ENCODE measurements at regions not wholly inside any gene's neighbourhood (a gene's known extent, or its start where the extent isn't known, plus 50 kb on each side); places are given as distances from the start of the nearest gene placed in this dataset.

DNA sequence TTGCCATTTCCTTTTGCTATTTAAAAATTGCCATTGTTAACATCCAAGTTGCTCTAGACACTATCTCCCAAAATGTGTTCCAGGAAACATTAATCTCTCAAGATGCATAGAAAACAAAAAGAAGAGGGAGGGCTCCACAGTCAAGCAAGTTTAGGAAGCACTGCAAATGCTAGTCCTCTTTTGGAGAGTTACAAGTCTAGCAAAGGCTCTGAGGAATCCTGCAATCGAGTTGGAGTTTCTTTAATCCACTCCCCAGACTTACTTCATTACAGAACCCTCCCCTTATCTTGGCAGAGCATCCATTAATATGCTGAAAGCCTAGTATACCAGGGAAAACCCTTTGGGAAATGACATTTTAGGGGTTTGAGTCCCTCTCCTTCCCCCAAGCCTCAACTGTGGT, 147.9 kb downstream of the SYF2 start:
- no peak for ATAC-seq
- Mint-ChIP-seq H3K36me3 (no peaks in the 10 kb centered on the region), H3K27me3 (peaks cover 11% of the 10 kb centered on the region), H3K27ac (no peak overlapping the region), H3K9me3 (no peaks in the 10 kb centered on the region), H3K4me1 (peaks cover 6% of the 10 kb centered on the region), H3K4me3 (no peak overlapping the region)

DNA sequence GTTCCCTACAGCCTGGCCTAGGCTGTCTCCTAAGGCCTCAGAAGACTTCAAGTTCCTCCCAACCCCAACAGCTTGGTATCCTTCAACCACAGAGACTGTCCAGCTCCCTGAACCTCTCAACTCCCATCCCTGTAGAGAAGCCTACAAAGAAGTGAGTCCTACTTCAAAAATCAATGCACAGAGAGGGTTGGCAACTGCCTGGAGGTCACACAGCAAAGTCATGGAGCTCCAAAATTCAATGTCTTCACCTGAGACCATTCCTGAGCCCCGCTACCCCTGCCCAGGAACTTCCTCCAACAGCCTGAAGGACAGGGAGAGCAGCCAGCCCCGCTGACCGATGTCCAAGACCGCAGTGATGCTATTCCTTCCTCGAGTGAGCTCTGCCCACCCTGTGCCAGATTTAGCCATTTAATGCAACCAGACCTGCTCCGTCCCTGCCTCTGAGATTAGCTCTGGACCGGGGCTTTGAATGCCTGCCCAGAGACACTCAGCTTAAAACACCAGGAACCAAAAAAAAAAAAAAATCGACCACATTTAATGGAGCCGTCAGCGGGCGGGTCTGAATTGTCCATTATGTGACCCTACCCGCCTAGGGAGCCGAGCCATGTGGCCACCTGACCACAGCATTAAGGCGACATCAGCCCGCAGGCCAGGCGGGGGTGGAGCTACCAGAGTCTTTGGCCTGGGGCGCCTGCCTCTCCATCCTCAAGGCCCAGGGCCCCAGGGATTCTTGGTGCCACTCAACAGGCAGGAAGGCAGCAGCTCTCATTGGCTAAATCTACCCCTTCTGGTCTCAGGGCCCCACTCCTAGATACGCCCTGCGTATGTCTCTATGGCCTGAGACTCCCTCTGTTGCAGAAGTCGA, 148.6 kb downstream of the SYF2 start:
- Mint-ChIP-seq H3K27ac (no peak overlapping the region), H3K36me3 (no peaks in the 10 kb centered on the region), H3K9me3 (no peaks in the 10 kb centered on the region), H3K4me1 (peaks cover 6% of the 10 kb centered on the region), H3K27me3 (peaks cover 7% of the 10 kb centered on the region), H3K4me3 (no peak overlapping the region)
- no peak for ATAC-seq

DNA sequence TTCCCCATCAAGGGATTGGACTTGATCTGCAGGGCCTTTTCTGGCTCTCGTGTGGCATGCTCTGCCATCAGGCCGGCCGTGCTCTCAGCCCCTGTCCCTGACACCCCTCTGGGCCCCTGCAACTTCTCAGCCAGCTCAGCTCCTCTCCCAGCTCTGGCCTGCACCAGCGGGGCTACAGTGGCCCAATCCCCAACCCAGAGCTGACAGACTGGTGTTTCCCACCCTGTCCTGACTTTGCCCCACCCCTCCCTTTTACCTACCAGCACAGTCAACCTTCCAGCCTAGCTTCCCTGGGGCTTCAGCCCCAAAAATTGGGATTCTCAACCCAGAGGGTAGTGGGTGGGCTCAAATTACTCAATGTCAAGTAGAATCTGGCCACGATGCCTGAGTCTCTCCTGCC, 149.3 kb downstream of the SYF2 start:
- H3K9me3 Mint-ChIP-seq, result no peaks in the 10 kb centered on the region
- H3K4me1 Mint-ChIP-seq, result peaks cover 6% of the 10 kb centered on the region
- H3K36me3 Mint-ChIP-seq, result no peaks in the 10 kb centered on the region
- H3K27ac Mint-ChIP-seq, result no peak overlapping the region
- H3K27me3 Mint-ChIP-seq, result no peaks in the 10 kb centered on the region
- ATAC-seq, result no peak
- H3K4me3 Mint-ChIP-seq, result no peak overlapping the region

DNA sequence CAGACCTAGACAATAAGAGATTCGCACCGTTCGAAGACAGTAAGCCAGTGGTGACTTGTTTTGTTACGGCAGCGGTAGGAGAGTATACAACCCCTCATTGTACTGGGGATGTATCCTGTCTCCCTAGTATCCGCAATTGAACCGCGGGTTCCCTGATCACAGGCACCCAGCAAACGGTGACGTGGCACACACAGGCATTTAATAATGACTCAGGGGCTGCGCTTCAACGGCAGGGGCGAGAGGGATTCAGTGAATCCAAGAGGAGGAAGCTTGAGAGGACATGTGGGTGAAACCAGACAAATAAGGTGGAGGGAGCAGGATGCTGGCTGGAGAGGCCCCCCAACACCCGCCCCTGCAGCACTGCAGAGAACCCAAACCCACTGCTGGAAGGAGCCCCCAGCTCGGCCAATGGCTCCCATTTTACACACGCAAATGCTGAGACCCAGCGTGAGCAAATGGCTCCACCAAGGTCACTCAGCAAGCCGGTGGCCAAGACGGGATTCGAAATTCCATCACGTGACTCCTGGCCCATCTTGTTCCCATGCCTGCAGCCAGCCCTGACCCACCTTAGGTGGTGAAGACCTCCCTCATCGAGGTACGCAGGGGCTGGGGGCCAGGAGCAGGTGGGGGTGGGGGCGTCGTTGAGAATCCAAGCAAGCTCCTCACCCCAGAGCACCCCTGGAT, 149.9 kb downstream of the SYF2 start:
- Mint-ChIP-seq H3K27ac (no peak overlapping the region), H3K9me3 (peaks cover 1% of the 10 kb centered on the region), H3K27me3 (no peaks in the 10 kb centered on the region), H3K36me3 (no peaks in the 10 kb centered on the region), H3K4me1 (peaks cover 6% of the 10 kb centered on the region), H3K4me3 (no peak overlapping the region)
- no peak for ATAC-seq

- Mint-ChIP-seq H3K36me3 (peaks cover 1% of the 10 kb centered on the region), H3K27me3 (no peaks in the 10 kb centered on the region), H3K4me1 (peaks cover 6% of the 10 kb centered on the region), H3K4me3 (no peak overlapping the region), H3K9me3 (peaks cover 5% of the 10 kb centered on the region), H3K27ac (no peak overlapping the region)
- no peak for ATAC-seq
These were observed 150.8 kb downstream of the SYF2 start for GRCh38 chr1:25081496-25081895.

DNA sequence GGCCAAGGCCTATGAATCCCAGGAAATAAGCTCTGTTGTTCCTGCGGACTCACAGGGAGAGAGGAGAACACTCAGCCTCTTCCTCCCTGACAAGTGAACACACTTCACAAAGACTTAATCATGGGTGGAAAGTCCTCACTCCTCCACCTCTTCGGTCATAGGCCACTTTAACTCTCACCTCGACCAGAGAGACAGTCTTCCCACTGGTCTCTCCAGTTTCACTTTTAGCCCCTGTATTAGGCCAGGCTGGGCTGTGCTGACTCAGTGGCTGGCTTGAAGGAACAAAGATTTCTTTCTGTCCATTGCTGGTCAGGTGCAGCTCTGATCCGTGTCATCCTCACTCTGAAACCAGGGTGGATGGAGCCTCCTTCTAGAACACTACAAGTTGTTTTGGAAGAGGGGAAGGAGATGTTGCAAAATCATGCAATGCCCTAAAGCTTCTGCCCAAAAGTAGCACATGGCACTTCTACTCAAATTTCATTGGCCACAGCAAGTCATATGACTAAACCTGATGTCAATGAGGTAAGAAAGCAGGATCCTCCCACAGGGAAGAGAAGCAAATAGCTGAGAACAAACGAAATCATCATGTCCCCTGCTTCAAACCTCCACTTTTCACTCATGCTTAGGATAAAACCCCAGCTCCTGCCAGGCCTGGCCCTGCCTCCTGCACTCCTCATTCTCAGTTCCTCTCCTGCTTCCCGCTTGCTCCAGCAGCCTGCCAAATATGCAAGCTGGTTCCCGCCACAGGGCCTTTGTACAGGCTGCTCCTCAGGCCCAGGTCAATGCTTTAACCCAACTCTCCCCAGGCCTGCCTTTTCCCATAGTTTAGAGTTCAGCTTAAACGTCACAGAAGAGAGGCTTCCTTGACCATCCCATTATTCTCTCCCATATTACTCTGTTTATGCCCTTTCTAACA, 150.5 kb upstream of the RUNX3 start:
- H3K4me3 Mint-ChIP-seq, result no peak overlapping the region
- no peak overlapping the region for H3K27ac Mint-ChIP-seq
- H3K9me3 Mint-ChIP-seq, result peaks cover 8% of the 10 kb centered on the region

DNA sequence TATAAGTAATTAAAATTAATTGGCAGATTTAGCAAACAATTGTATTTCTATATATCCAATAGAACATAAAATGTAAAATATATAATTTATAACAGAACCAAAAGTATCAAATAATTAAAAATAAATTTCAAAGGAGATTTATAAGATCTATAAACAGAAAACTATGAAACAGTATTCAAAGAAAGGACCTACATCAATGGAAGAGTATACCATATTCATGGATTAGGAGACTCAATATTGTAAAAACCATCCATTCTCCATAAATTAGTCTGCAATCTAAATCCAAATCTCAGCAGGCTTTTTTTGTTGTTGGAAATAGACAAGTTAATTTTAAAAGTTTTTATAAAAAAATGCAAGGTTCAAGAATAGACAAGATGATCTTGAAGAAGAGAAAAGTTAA, 149.0 kb upstream of the RUNX3 start:
- Mint-ChIP-seq H3K9me3 (peaks cover 8% of the 10 kb centered on the region), H3K36me3 (peaks cover 4% of the 10 kb centered on the region), H3K27me3 (no peaks in the 10 kb centered on the region), H3K27ac (no peak overlapping the region), H3K4me1 (peaks cover 6% of the 10 kb centered on the region), H3K4me3 (no peak overlapping the region)
- ATAC-seq, result no peak

More for the DNA sequence above, 150.5 kb upstream of the RUNX3 start:
- peak; percentile 16 for ATAC-seq
- Mint-ChIP-seq H3K27me3 (no peaks in the 10 kb centered on the region), H3K36me3 (peaks cover 4% of the 10 kb centered on the region), H3K4me1 (peaks cover 6% of the 10 kb centered on the region)

DNA sequence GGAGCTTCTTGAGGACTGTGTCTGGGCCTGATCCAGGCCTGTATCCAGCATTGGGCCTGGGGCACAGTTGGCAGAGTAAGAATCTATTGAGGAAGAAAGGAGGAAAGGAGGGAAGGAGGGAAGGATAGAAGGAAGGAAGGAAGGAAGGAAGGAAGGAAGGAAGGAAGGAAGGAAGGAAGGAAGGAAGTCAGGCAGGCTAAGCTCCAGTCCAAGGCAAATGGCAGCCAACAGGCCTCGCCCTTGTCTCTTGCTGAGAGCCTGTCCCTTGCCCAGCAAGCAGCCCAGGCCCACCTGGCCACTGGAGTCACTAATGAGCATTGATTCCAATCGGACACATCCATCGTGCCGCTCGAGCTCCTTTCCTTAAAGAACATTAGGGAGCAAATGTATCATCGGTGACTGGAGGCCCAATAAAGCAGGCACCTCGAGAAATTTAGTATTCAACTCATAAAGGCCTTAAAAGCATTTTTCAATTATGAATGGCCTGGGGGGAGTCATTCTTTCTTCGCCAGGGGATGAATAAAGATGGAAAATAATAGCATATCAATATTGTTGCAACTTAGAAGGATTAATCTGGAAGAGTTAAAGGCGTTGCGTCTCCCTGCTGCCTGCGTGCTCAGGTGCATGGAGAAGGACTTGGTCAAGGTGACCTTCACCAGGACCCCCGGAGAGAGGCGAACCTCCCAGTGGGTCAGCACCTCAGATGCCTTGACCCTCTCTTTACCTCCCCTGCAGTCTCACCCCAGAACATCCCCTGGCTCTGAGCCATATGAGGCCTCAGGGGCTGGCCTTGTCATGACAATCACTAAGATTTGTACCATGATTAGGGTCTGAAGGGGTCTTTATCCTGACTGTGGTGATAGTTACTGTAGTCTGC, 144.5 kb upstream of the RUNX3 start:
- no peaks in the 10 kb centered on the region for H3K4me1 Mint-ChIP-seq
- ATAC-seq, result no peak
- H3K4me3 Mint-ChIP-seq, result no peak overlapping the region
- peaks cover 4% of the 10 kb centered on the region for H3K36me3 Mint-ChIP-seq
- H3K27me3 Mint-ChIP-seq, result no peaks in the 10 kb centered on the region
- peaks cover 8% of the 10 kb centered on the region for H3K9me3 Mint-ChIP-seq
- H3K27ac Mint-ChIP-seq, result peak overlapping the region; percentile 9

DNA sequence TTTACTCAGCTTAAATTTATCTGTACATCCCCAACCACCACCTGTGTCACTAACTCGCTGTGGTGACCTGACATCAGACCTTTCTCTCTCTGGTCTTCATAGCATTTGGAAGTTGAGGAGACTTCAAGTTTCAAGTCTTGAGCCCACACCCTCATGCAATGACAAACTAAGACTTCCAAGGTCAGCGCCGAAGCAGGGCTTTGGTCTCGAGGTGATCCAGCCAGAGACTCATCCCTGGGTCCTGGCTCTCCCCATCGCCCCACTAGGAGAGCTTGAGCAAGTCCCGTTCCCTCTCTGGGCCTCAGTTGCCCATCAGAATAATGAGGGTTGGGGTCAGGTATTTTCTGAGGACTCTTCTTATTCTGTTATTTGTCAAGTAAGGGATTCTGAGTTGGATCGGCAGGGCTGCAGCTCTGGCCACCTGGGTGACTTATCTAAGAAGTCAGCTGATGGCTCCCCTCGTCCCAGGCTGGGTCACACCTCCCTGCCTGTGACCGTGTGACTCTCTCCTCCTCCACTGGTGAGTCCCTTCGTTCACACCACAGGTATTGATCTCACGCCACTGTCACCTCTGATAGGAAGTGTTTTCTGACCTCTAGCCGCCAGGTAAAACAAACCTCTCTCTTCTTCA, 143.7 kb upstream of the RUNX3 start:
- Mint-ChIP-seq H3K36me3 (peaks cover 4% of the 10 kb centered on the region), H3K27me3 (no peaks in the 10 kb centered on the region), H3K4me1 (no peaks in the 10 kb centered on the region), H3K4me3 (no peak overlapping the region), H3K9me3 (peaks cover 8% of the 10 kb centered on the region), H3K27ac (peak overlapping the region; percentile 9)
- no peak for ATAC-seq

GRCh38 chr1:25072461-25072860, 142.4 kb upstream of the RUNX3 start:
- Mint-ChIP-seq H3K27ac (no peak overlapping the region), H3K27me3 (no peaks in the 10 kb centered on the region), H3K4me1 (no peaks in the 10 kb centered on the region), H3K9me3 (peaks cover 8% of the 10 kb centered on the region), H3K36me3 (peaks cover 4% of the 10 kb centered on the region), H3K4me3 (no peak overlapping the region)
- peak; percentile 18 for ATAC-seq

- no peaks in the 10 kb centered on the region for H3K9me3 Mint-ChIP-seq
- ATAC-seq, result no peak
- peaks cover 16% of the 10 kb centered on the region for H3K4me1 Mint-ChIP-seq
- H3K27ac Mint-ChIP-seq, result no peak overlapping the region
- no peaks in the 10 kb centered on the region for H3K36me3 Mint-ChIP-seq
- H3K27me3 Mint-ChIP-seq, result no peaks in the 10 kb centered on the region
- no peak overlapping the region for H3K4me3 Mint-ChIP-seq
These were observed 138.8 kb upstream of the RUNX3 start for GRCh38 chr1:25068829-25069228.

DNA sequence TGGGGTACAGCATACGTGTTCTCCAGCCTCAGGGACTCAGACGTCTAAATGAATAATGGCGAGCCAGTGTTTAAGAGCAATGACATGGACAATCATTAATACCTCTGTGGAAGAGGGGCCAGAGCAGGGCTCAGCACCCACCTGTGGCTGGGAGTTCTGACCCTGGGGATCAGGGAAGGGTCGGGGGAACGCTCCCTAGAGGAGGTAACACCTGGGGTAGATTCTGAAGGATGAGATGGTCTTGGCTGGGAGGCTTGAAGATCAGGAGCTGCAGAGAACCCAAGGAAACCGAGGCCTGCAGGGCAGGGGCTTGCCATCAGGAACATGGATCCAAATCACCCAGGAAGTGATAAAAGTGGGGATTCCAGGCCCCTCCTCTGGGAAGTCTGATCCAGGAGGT, 138.2 kb upstream of the RUNX3 start:
- ATAC-seq, result no peak
- H3K36me3 Mint-ChIP-seq, result no peaks in the 10 kb centered on the region
- H3K27me3 Mint-ChIP-seq, result no peaks in the 10 kb centered on the region
- no peaks in the 10 kb centered on the region for H3K9me3 Mint-ChIP-seq
- peaks cover 21% of the 10 kb centered on the region for H3K4me1 Mint-ChIP-seq
- H3K27ac Mint-ChIP-seq, result no peak overlapping the region
- no peak overlapping the region for H3K4me3 Mint-ChIP-seq

- Mint-ChIP-seq H3K4me1 (peaks cover 21% of the 10 kb centered on the region), H3K27ac (no peak overlapping the region), H3K4me3 (no peak overlapping the region), H3K9me3 (no peaks in the 10 kb centered on the region), H3K27me3 (no peaks in the 10 kb centered on the region), H3K36me3 (no peaks in the 10 kb centered on the region)
- no peak for ATAC-seq
These were observed 137.6 kb upstream of the RUNX3 start for GRCh38 chr1:25067518-25068251.

Data from stimulated activated memory B cell treated with anti-CD40 and anti-IgM and Interleukin-4, amounts not matched to agents 10 μg/mL and 1 μg/mL and 100 μg/mL, for 72 hours (primary cell).